Urinary bladder (tissue), 3 donors: ENCODE measurements at regions not wholly inside any gene's neighbourhood (a gene's known extent, or its start where the extent isn't known, plus 50 kb on each side); places are given as distances from the start of the nearest gene placed in this dataset.

Experiments
- DNase-seq: peaks from one replicate; pipeline ENCODE4 v3.0.0-alpha.2; 2015; ENCODE audit errors: extremely low spot score
- H3K27ac ChIP-seq: one replicate; pipeline ENCODE4 v1.5.1; 2013; ENCODE audit warnings: low read depth, mild to moderate bottlenecking, moderate library complexity
- H3K36me3 ChIP-seq: one replicate; pipeline ENCODE4 v1.6.1; 2013; ENCODE audit warnings: mild to moderate bottlenecking, moderate library complexity; ENCODE audit not compliant: insufficient read depth
- H3K4me1 ChIP-seq: one replicate; pipeline ENCODE4 v1.6.1; 2013; ENCODE audit warnings: mild to moderate bottlenecking, moderate library complexity; ENCODE audit not compliant: insufficient read depth
- H3K4me3 ChIP-seq: one replicate; pipeline ENCODE4 v1.5.1; 2013; ENCODE audit warnings: low read depth, low read length
- WGBS: extraction: QIAGEN DNeasy Blood & Tissue Kit; methylation state at CpG from one replicate; pipeline ENCODE4 v1.1.7; 2013; 5-methylcytosine and 5-hydroxymethylcytosine counted together
- donor health status: healthy with polysubstance abuse.
- donor health status: healthy.

- WGBS = 83% methylated on average over 7 of the region's 7 CpGs
- no peak overlapping the region for H3K27ac ChIP-seq
- no peak for DNase-seq
- no peaks in the 10 kb centered on the region for H3K36me3 ChIP-seq
- no peak overlapping the region for H3K4me3 ChIP-seq
- no peaks in the 10 kb centered on the region for H3K4me1 ChIP-seq
Observed at GRCh38 chr14:104286496-104286895, 148.1 kb downstream of the KIF26A start.

GRCh38 chr14:104287301-104288009, 149.1 kb downstream of the KIF26A start:
- Histone ChIP-seq H3K27ac (no peak overlapping the region), H3K4me3 (no peak overlapping the region), H3K4me1 (no peaks in the 10 kb centered on the region), H3K36me3 (no peaks in the 10 kb centered on the region)
- WGBS = 94% methylated on average over 11 of the region's 11 CpGs
- DNase-seq = no peak

- WGBS = 91% methylated on average over 12 of the region's 12 CpGs
Observed at GRCh38 chr14:104288272-104288671, 149.9 kb downstream of the KIF26A start.

GRCh38 chr14:104289507-104289906, 151.1 kb downstream of the KIF26A start:
- H3K36me3 ChIP-seq = no peaks in the 10 kb centered on the region
- no peak for DNase-seq
- no peaks in the 10 kb centered on the region for H3K4me1 ChIP-seq
- WGBS = 49% methylated on average over 3 of the region's 3 CpGs
- no peak overlapping the region for H3K27ac ChIP-seq
- no peak overlapping the region for H3K4me3 ChIP-seq

More at GRCh38 chr14:104288272-104288671, 149.9 kb downstream of the KIF26A start:
- H3K4me1 ChIP-seq = no peaks in the 10 kb centered on the region
- no peaks in the 10 kb centered on the region for H3K36me3 ChIP-seq
- DNase-seq = no peak
- H3K4me3 ChIP-seq = no peak overlapping the region
- no peak overlapping the region for H3K27ac ChIP-seq

- no peak for DNase-seq
- H3K36me3 ChIP-seq = no peaks in the 10 kb centered on the region
- no peak overlapping the region for H3K4me3 ChIP-seq
- no peak overlapping the region for H3K27ac ChIP-seq
- WGBS = 72% methylated on average over 14 of the region's 14 CpGs
- H3K4me1 ChIP-seq = no peaks in the 10 kb centered on the region
Observed at GRCh38 chr14:104290058-104290667, 151.8 kb downstream of the KIF26A start.

- no peak for DNase-seq
- WGBS = 78% methylated on average over 9 of the region's 9 CpGs
- H3K4me1 ChIP-seq = no peaks in the 10 kb centered on the region
Observed at GRCh38 chr14:104290756-104291122, 152.4 kb downstream of the KIF26A start.

GRCh38 chr14:104291123-104292000, 153.0 kb downstream of the KIF26A start:
- DNase-seq = no peak
- WGBS = 56% methylated on average over 25 of the region's 25 CpGs
- H3K4me1 ChIP-seq = no peaks in the 10 kb centered on the region
- H3K36me3 ChIP-seq = no peaks in the 10 kb centered on the region
- no peak overlapping the region for H3K27ac ChIP-seq
- H3K4me3 ChIP-seq = no peak overlapping the region

More at GRCh38 chr14:104290756-104291122, 152.4 kb downstream of the KIF26A start:
- H3K27ac ChIP-seq = no peak overlapping the region
- H3K4me3 ChIP-seq = no peak overlapping the region
- no peaks in the 10 kb centered on the region for H3K36me3 ChIP-seq

- Histone ChIP-seq H3K4me1 (no peaks in the 10 kb centered on the region), H3K27ac (no peak overlapping the region), H3K36me3 (no peaks in the 10 kb centered on the region), H3K4me3 (no peak overlapping the region)
- DNase-seq = no peak
- 69% methylated on average over 28 of the region's 28 CpGs for WGBS
Observed at GRCh38 chr14:104292084-104292970, 153.9 kb downstream of the KIF26A start.

- no peaks in the 10 kb centered on the region for H3K36me3 ChIP-seq
- WGBS = 49% methylated on average over 15 of the region's 15 CpGs
- no peak overlapping the region for H3K27ac ChIP-seq
- no peaks in the 10 kb centered on the region for H3K4me1 ChIP-seq
- no peak overlapping the region for H3K4me3 ChIP-seq
- DNase-seq = no peak
Observed at GRCh38 chr14:104293231-104293841, 154.9 kb downstream of the KIF26A start.

- Histone ChIP-seq H3K4me3 (no peak overlapping the region), H3K36me3 (no peaks in the 10 kb centered on the region), H3K4me1 (no peaks in the 10 kb centered on the region), H3K27ac (no peak overlapping the region)
- DNase-seq = no peak
- 57% methylated on average over 18 of the region's 18 CpGs for WGBS
Observed at GRCh38 chr14:104293851-104294627, 155.7 kb downstream of the KIF26A start.

- DNase-seq = no peak
- 79% methylated on average over 11 of the region's 11 CpGs for WGBS
- no peak overlapping the region for H3K27ac ChIP-seq
- H3K36me3 ChIP-seq = no peaks in the 10 kb centered on the region
- H3K4me1 ChIP-seq = no peaks in the 10 kb centered on the region
- H3K4me3 ChIP-seq = no peak overlapping the region
Observed at GRCh38 chr14:104294628-104294982, 156.2 kb downstream of the KIF26A start.

GRCh38 chr14:104294983-104295680, 156.7 kb downstream of the KIF26A start:
- no peaks in the 10 kb centered on the region for H3K36me3 ChIP-seq
- no peak overlapping the region for H3K27ac ChIP-seq
- DNase-seq = no peak
- H3K4me3 ChIP-seq = no peak overlapping the region
- H3K4me1 ChIP-seq = no peaks in the 10 kb centered on the region
- WGBS = 76% methylated on average over 25 of the region's 25 CpGs
